PC-3 (cell line): ENCODE measurements at regions not wholly inside any gene's neighbourhood (a gene's known extent, or its start where the extent isn't known, plus 50 kb on each side); places are given as distances from the start of the nearest gene placed in this dataset.

Experiments
- ATAC-seq: fragments of 200-7000 bp; cut with Tn5 transposase; 2 replicates; pipeline ENCODE4 v1.9.1; 2020; ENCODE audit warnings: mild to moderate bottlenecking, moderate library complexity
- BruUV-seq: library from RNA; stranded (reverse); fragments of 400-500 nt; replicated peaks from 2 replicates; lab custom pipeline; 2021; lab: Mats Ljungman, UMichigan
- CTCF ChIA-PET: fragments of 300-600 bp; sonication (Branson Sonifier 250); formaldehyde crosslinking; loops from one replicate; lab custom pipeline; 2022; ENCODE audit warnings: antibody characterized with exemption; lab: Charles Lee
- POLR2A ChIA-PET: fragments of 300-600 bp; sonication (Branson Sonifier 250); formaldehyde crosslinking; loops from one replicate; lab custom pipeline; 2022; ENCODE audit warnings: antibody characterized with exemption; ENCODE audit not compliant: unreplicated experiment; lab: Charles Lee
- DNase-seq: peaks from one replicate; pipeline ENCODE4 v3.0.0-alpha.2; 2015
- H2AFZ ChIP-seq: fragments of 300-600 bp; sonication (generic); 2 replicates; pipeline ENCODE4 v1.6.0; 2016; ENCODE audit warnings: antibody characterized with exemption, low read length
- H3F3A ChIP-seq: fragments of 300-600 bp; sonication (generic); one replicate; pipeline ENCODE4 v1.6.0; 2017; ENCODE audit warnings: antibody characterized with exemption, low read length, control low read depth, mild to moderate bottlenecking; ENCODE audit not compliant: unreplicated experiment
- H3K27ac ChIP-seq: fragments of 300-600 bp; sonication (generic); 2 replicates; pipeline ENCODE4 v1.5.1; 2016; ENCODE audit warnings: mild to moderate bottlenecking, low read length
- H3K27me3 ChIP-seq: fragments of 300-600 bp; sonication (generic); 2 replicates; pipeline ENCODE4 v1.6.1; 2016; ENCODE audit warnings: low read length, mixed read lengths
- H3K36me3 ChIP-seq: fragments of 300-600 bp; sonication (generic); 2 replicates; pipeline ENCODE4 v1.6.1; 2016; ENCODE audit warnings: low read depth, mixed run types, low read length, mixed read lengths
- H3K4me1 ChIP-seq: fragments of 300-600 bp; sonication (generic); 2 replicates; pipeline ENCODE4 v1.5.1; 2016; ENCODE audit warnings: low read length; ENCODE audit not compliant: insufficient read depth
- H3K4me2 ChIP-seq: fragments of 300-600 bp; sonication (generic); 2 replicates; pipeline ENCODE4 v1.6.0; 2016; ENCODE audit warnings: low read length
- H3K4me3 ChIP-seq: fragments of 300-600 bp; sonication (generic); 2 replicates; pipeline ENCODE4 v1.5.1; 2016; ENCODE audit warnings: mild to moderate bottlenecking, low read length, mixed read lengths
- H3K79me2 ChIP-seq: fragments of 300-600 bp; sonication (generic); 2 replicates; pipeline ENCODE4 v1.6.1; 2017; ENCODE audit warnings: low read length, mixed read lengths
- H3K9ac ChIP-seq: fragments of 300-600 bp; sonication (generic); 2 replicates; pipeline ENCODE4 v1.6.0; 2016; ENCODE audit warnings: mild to moderate bottlenecking, low read length
- H3K9me2 ChIP-seq: fragments of 300-600 bp; sonication (generic); replicated peaks from 2 replicates; pipeline ENCODE4 v1.6.1; 2016; ENCODE audit warnings: mixed run types, low read length, mixed read lengths
- H3K9me3 ChIP-seq: fragments of 300-600 bp; sonication (generic); 2 replicates; pipeline ENCODE4 v1.6.1; 2016; ENCODE audit warnings: low read length, mixed read lengths
- H4K20me1 ChIP-seq: fragments of 300-600 bp; sonication (generic); 2 replicates; pipeline ENCODE4 v1.6.1; 2016; ENCODE audit warnings: low read length, mixed read lengths
- CTCF ChIP-seq: fragments of 300-600 bp; sonication (generic); conservative IDR thresholded peaks from 2 replicates; pipeline ENCODE4 v1.5.1; 2017; ENCODE audit warnings: antibody characterized with exemption, low read depth, mild to moderate bottlenecking, low read length
- EZH2 ChIP-seq: fragments of 300-600 bp; sonication (generic); IDR thresholded peaks from one replicate; pipeline ENCODE4 v1.6.1; 2017; ENCODE audit warnings: antibody characterized with exemption, mild to moderate bottlenecking, low read length; ENCODE audit not compliant: unreplicated experiment
- EZH2phosphoT487 ChIP-seq: fragments of 300-600 bp; sonication (generic); IDR thresholded peaks from 2 replicates; pipeline ENCODE4 v1.6.1; 2018; ENCODE audit warnings: mild to moderate bottlenecking, antibody characterized with exemption, low read length, borderline replicate concordance
- intact Hi-C: fragments of 100-400 bp; cut with micrococcal nuclease; formaldehyde crosslinking; loops from 2 replicates; pipeline ENCODE4 v1.9.0; 2023

DNA sequence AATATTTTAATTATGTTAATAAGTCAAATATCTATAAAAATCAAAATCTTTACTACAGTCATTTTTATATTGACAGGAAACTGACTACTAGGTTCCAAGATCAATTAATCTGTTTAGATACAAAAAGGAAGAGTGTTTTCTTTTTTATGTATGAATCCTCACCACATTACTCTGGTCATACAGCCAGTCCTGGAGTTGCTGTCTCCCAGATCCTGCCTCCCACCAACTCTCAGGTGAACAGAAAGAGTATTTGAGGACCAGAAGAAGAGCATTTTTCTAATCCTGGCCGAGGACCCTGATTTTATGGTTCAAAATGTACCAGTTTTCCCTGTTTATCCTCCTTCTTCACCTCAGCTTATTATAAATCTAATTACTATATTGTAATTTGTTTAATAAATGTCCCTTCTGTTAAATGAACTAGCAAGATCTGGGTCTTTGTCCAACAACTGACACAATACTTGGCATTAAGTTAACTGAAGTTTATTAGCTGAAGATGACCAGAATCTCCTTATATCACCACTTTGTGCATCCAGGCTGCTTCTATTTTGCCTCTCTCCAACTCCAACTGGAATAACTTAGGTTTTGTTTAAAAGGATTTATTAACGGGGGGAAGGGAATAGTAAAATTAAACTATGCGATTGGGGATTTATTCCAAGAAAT, 224.4 kb upstream of the PCDH7 start:
- no peak overlapping the region for H3K4me2 ChIP-seq
- no peaks in the 10 kb centered on the region for H3K9me2 ChIP-seq
- BruUV-seq = no TSS peak
- no peaks in the 10 kb centered on the region for H4K20me1 ChIP-seq
- no peak overlapping the region for H2AFZ ChIP-seq
- no peak for ATAC-seq
- POLR2A ChIA-PET = no interaction called here
- no peaks in the 10 kb centered on the region for H3F3A ChIP-seq
- H3K4me3 ChIP-seq = no peak overlapping the region
- no peaks in the 10 kb centered on the region for H3K4me1 ChIP-seq
- intact Hi-C loops = no loop called here
- TF ChIP-seq EZH2phosphoT487 (no peak), CTCF (no peak), EZH2 (no peak)
- DNase-seq = no peak
- no peaks in the 10 kb centered on the region for H3K27me3 ChIP-seq
- H3K9ac ChIP-seq = no peak overlapping the region
- H3K36me3 ChIP-seq = no peaks in the 10 kb centered on the region
- H3K27ac ChIP-seq = no peak overlapping the region
- H3K9me3 ChIP-seq = no peaks in the 10 kb centered on the region
- CTCF ChIA-PET = no interaction called here
- no peaks in the 10 kb centered on the region for H3K79me2 ChIP-seq

DNA sequence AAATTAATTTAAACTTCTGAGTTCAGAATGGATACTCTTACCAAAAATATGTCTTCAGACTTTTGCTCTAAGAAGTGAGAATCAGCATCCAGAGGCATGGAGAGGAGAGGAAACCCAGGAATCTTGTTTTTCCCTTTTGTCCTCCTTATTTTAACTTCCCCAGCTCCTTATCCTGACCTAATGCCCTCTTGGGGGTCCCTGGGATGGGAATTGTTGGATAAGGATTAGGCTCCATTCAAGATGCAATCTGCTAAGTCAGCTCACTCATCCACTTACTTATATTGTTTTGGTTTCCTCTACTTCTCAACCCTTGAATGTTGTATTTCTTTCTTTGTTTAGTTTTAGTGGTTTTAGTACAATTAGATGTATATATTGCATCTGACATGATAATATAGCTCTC, 208.4 kb upstream of the PCDH7 start:
- no TSS peak for BruUV-seq
- no peak for DNase-seq
- Histone ChIP-seq H3K4me1 (no peaks in the 10 kb centered on the region), H3K36me3 (no peaks in the 10 kb centered on the region), H3K9me2 (no peaks in the 10 kb centered on the region), H3K27ac (no peak overlapping the region), H2AFZ (no peak overlapping the region), H4K20me1 (no peaks in the 10 kb centered on the region), H3F3A (no peaks in the 10 kb centered on the region), H3K79me2 (no peaks in the 10 kb centered on the region), H3K4me2 (no peak overlapping the region), H3K4me3 (no peak overlapping the region), H3K9ac (no peak overlapping the region), H3K27me3 (no peaks in the 10 kb centered on the region), H3K9me3 (no peaks in the 10 kb centered on the region)
- intact Hi-C loops = no loop called here
- ChIA-PET CTCF (no interaction called here), POLR2A (no interaction called here)
- TF ChIP-seq CTCF (no peak), EZH2phosphoT487 (no peak), EZH2 (no peak)
- ATAC-seq = no peak

DNA sequence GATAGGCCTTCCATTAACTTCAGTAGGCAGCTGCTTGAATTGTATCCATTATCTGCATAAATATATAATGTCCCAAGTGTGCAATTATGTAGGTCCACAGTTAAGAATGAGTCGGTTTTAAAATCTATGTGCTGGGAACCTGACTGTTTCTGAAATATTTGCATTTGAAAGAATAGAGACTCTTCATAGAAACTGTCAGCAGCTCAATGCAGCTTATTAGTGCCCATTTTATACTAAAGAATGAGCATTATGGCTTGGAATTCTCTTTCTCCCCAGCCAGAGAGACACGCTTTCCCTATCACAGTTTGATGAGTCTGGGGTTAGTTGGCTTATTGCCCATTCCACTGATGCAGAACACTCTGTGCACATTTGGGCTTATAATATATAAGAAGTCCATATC, 202.0 kb upstream of the PCDH7 start:
- Histone ChIP-seq H2AFZ (no peak overlapping the region), H3K36me3 (no peaks in the 10 kb centered on the region), H3K79me2 (no peaks in the 10 kb centered on the region), H3K4me1 (no peaks in the 10 kb centered on the region), H3K9ac (no peak overlapping the region), H3K27ac (no peak overlapping the region), H3K27me3 (no peaks in the 10 kb centered on the region), H4K20me1 (no peaks in the 10 kb centered on the region), H3K4me2 (no peak overlapping the region), H3K9me2 (no peaks in the 10 kb centered on the region), H3F3A (no peaks in the 10 kb centered on the region), H3K4me3 (no peak overlapping the region), H3K9me3 (no peaks in the 10 kb centered on the region)
- CTCF ChIA-PET = no interaction called here
- no peak for TF ChIP-seq CTCF
- no peak for TF ChIP-seq EZH2
- no peak for TF ChIP-seq EZH2phosphoT487
- ATAC-seq (no peak), DNase-seq (no peak)
- no TSS peak for BruUV-seq
- intact Hi-C loops = no loop called here
- POLR2A ChIA-PET = no interaction called here
